Transverse colon (tissue), 4 donors: ENCODE measurements at regions not wholly inside any gene's neighbourhood (a gene's known extent, or its start where the extent isn't known, plus 50 kb on each side); places are given as distances from the start of the nearest gene placed in this dataset.
"Not testable (repeated sequence)": the region's sequence is repeated elsewhere in the genome, so short reads cannot be mapped to it uniquely, and the experiment has no call there.

Experiments
- DNase-seq: peaks from one replicate; pipeline ENCODE4 v3.0.0-alpha.2; 2019
- H3K27ac ChIP-seq, 4 donors: fragments of 200-600 bp; sonication (generic); 2 replicates each; pipeline ENCODE4 v1.5.1; 2016 to 2018; ENCODE audit warnings: inconsistent platforms in 4 of 4
- H3K27me3 ChIP-seq: fragments of 200-600 bp; sonication (generic); 2 replicates; pipeline ENCODE4 v1.5.1; 2017; ENCODE audit warnings: inconsistent platforms
- H3K36me3 ChIP-seq, 4 donors: fragments of 200-600 bp; sonication (generic); 2 replicates each; pipeline ENCODE4 v1.5.1; 2017 to 2019; ENCODE audit warnings: inconsistent platforms in 4 of 4
- H3K4me1 ChIP-seq, 4 donors: fragments of 200-600 bp; sonication (generic); 2 replicates each; pipeline ENCODE4 v1.5.1; 2017 to 2020; ENCODE audit warnings: inconsistent platforms in 4 of 4
- H3K4me3 ChIP-seq, 4 donors: fragments of 200-600 bp; sonication (generic); 1 replicate in 1 of 4; 2 replicates in 3 of 4; pipeline versions ENCODE4 v1.5.1 to v1.6.1; 2017 to 2019; ENCODE audit warnings: inconsistent platforms in 4 of 4
- H3K9me3 ChIP-seq, 2 donors: fragments of 200-600 bp; sonication (generic); 2 replicates each; pipeline ENCODE4 v1.5.1; 2017 to 2019; ENCODE audit warnings: inconsistent platforms in 2 of 2
- EP300 ChIP-seq: sonication (generic); formaldehyde crosslinking; IDR thresholded peaks from one replicate; pipeline ENCODE4 v1.6.1; 2017; ENCODE audit warnings: antibody characterized with exemption, low read depth
- POLR2A ChIP-seq: fragments of 450-650 bp; IDR thresholded peaks from one replicate; pipeline ENCODE4 v1.6.1; 2016; ENCODE audit warnings: antibody characterized with exemption, mild to moderate bottlenecking, moderate library complexity
- POLR2AphosphoS5 ChIP-seq, 3 donors: sonication (generic); formaldehyde crosslinking; IDR thresholded peaks; one replicate each; pipeline ENCODE4 v1.6.1; 2016; ENCODE audit warnings: antibody characterized with exemption in 3 of 3
- WGBS, 2 donors: methylation state at CpG; one replicate each; pipeline ENCODE4 v1.1.5; 2018; ENCODE audit warnings: low coverage in 1 of 2; 5-methylcytosine and 5-hydroxymethylcytosine counted together
- in situ Hi-C, 4 donors: fragments of 200-750 bp; cut with MboI; loops; one replicate each; pipeline versions ENCODE4 v1.15.0 to v1.15.1; 2017; ENCODE audit warnings: low sequenced_read_pairs in 3 of 4, low pct_ligation_motif_present in 1 of 4, low pct_unique_long_range_greater_than_20kb in 1 of 4
- intact Hi-C: fragments of 100-400 bp; cut with DNase I; formaldehyde crosslinking; loops from one replicate; pipeline ENCODE4 v1.15.1; 2023; ENCODE audit warnings: low total_unique reads
- TF ChIP-seq, protein P1 (sequence below), 5 experiments: fragments of 200-600 bp in 3 of 5; fragments of 450-650 bp in 2 of 5; sonication (generic) in 3 of 5; IDR thresholded peaks; 1 replicate in 2 of 5; 2 replicates in 3 of 5; pipeline ENCODE4 v1.5.1; 2016 to 2017; ENCODE audit warnings: antibody characterized with exemption in 5 of 5, inconsistent platforms in 3 of 5, mild to moderate bottlenecking in 2 of 5, moderate library complexity in 1 of 5

DNA sequence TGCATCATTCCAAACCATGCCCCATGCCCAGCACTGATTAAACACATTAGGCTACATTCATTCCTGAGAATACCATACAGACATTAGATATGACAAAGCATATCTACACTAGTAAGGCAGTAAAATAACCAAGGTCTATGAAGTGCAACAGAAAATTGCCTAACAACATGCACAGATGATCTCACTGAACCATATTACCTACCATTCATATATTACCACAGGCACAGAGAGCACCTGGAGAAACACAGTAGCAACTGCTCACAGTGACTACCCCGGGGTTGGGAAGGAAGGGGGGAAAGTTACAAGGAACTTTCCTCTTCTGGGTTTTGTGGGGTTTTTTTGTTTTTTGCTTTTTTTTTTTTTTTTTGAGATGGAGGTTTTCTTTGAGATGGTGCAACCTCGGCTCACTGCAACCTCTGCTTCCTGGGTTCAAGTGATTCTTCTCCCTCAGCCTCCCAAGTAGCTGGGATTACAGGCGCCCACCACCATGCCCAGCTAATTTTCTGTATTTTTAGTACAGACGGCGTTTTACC lies 669.6 kb downstream of the UQCRFS1 start:
- no peaks in the 10 kb centered on the region for H3K9me3 ChIP-seq
- no peak overlapping the region for H3K27ac ChIP-seq
- WGBS, 2 donors = 70 to 87% methylated on average over 5 of the region's 5 CpGs
- no peaks in the 10 kb centered on the region for H3K4me1 ChIP-seq
- no peaks in the 10 kb centered on the region for H3K36me3 ChIP-seq
- no peak for DNase-seq
- no peaks in the 10 kb centered on the region for H3K27me3 ChIP-seq
- no peak overlapping the region for H3K4me3 ChIP-seq
- in situ Hi-C loops = no loop called here
- TF ChIP-seq, protein P1, sequence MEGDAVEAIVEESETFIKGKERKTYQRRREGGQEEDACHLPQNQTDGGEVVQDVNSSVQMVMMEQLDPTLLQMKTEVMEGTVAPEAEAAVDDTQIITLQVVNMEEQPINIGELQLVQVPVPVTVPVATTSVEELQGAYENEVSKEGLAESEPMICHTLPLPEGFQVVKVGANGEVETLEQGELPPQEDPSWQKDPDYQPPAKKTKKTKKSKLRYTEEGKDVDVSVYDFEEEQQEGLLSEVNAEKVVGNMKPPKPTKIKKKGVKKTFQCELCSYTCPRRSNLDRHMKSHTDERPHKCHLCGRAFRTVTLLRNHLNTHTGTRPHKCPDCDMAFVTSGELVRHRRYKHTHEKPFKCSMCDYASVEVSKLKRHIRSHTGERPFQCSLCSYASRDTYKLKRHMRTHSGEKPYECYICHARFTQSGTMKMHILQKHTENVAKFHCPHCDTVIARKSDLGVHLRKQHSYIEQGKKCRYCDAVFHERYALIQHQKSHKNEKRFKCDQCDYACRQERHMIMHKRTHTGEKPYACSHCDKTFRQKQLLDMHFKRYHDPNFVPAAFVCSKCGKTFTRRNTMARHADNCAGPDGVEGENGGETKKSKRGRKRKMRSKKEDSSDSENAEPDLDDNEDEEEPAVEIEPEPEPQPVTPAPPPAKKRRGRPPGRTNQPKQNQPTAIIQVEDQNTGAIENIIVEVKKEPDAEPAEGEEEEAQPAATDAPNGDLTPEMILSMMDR (IDR thresholded peaks at IDR 0.05) = no peak
- TF ChIP-seq POLR2AphosphoS5 (IDR thresholded peaks at IDR 0.05) = no peak
- intact Hi-C loops = no loop called here

DNA sequence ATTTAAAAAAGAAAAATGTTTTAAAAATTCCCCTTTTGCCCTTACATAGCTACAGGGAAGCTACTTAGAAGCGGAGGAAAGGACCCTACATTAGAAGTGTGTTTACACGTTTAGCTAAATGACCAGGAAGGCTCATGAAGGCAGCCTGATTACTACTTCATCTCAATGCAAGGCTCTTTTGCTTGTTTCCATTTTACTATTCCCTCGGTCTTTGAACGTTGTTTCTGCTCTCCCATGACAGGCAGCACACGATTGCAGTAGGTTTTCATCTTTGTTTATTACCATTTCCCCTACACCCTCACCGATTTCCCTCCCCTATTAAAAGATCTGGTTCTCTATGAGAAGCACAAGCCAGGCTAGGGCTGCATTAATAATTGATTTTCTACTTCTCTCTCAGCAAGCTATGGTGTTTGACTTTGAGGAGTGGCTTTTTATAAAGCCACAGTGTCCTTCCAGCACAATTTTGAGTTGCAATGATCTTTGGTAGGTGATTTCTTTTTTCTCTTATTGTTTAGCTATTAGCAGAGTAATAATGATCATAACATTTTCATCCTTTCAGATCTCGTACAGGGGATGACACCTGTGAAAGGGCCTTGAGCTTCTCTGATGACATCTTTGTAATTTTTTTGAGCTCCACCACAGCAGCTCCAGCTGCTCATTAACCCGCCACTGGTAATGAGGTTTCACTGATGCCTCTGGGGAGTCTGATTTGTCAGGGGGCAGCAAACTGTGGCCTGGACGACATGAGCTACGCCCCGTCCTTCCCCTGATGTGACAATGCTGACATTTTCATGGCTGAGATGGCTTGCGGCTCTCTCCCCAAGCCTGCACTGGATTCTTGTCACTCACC lies 670.3 kb downstream of the UQCRFS1 start:
- Histone ChIP-seq H3K27me3 (no peaks in the 10 kb centered on the region), H3K4me1 (no peaks in the 10 kb centered on the region), H3K27ac (no peak overlapping the region), H3K9me3 (peaks cover 0 to 3% of the 10 kb centered on the region in 2 donors), H3K36me3 (no peaks in the 10 kb centered on the region), H3K4me3 (no peak overlapping the region)
- TF ChIP-seq POLR2AphosphoS5 (IDR thresholded peaks at IDR 0.05) (no peak), EP300 (no peak), POLR2A (no peak)
- TF ChIP-seq, protein P1 (IDR thresholded peaks at IDR 0.05) = no peak
- intact Hi-C loops (no loop called here), in situ Hi-C loops (no loop called here)
- DNase-seq = no peak
- 64 to 65% methylated on average over 9 to 12 of the region's 12 CpGs for WGBS, 2 donors

DNA sequence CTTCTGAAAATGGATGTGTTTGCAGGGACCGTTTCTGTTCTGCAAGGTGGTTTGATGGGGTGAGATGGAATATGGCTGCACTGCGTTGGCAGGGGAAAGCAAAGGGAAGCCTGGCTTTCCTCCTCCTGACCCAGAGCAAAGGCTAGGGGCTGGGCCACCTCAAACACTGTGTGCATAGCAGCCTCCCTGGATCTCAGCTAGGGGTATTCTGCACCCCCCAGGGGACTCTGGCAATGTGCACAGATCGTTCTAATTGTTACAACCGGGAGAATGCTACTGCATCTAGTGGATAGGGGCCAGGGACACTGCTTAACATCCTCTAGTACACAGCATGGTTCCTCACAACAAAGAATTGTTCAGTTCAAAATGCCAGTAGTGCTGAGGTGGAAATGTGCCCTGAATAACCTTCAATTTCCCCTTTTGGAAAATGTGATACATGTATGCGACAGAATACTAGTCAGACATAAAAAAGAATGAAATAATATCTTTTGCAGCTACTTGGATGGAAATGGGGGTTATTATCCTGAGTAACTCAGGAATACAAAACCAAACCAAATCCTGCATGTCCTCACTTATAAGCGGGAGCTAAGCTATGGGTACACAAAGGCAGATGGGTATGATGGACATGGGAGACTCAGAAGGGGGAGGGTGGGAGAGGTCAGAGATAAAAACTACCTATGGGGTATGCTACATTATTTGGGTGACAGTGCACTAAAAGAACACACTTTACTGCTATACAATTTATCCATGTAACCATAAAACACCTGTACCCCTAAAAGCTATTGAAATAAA lies 671.2 kb downstream of the UQCRFS1 start:
- in situ Hi-C loops (no loop called here), intact Hi-C loops (no loop called here)
- whole genome bisulfite sequencing, 2 donors = 81 to 83% methylated on average over 4 to 6 of the region's 6 CpGs
- Histone ChIP-seq H3K27ac (no peak overlapping the region), H3K9me3 (peaks cover 2 to 4% of the 10 kb centered on the region in 2 donors), H3K36me3 (no peaks in the 10 kb centered on the region), H3K4me1 (no peaks in the 10 kb centered on the region), H3K4me3 (no peak overlapping the region), H3K27me3 (no peaks in the 10 kb centered on the region)
- TF ChIP-seq POLR2AphosphoS5 (IDR thresholded peaks at IDR 0.05) = no peak
- TF ChIP-seq EP300 = no peak
- TF ChIP-seq, protein P1 (IDR thresholded peaks at IDR 0.05) = no peak
- TF ChIP-seq POLR2A = no peak
- no peak for DNase-seq

DNA sequence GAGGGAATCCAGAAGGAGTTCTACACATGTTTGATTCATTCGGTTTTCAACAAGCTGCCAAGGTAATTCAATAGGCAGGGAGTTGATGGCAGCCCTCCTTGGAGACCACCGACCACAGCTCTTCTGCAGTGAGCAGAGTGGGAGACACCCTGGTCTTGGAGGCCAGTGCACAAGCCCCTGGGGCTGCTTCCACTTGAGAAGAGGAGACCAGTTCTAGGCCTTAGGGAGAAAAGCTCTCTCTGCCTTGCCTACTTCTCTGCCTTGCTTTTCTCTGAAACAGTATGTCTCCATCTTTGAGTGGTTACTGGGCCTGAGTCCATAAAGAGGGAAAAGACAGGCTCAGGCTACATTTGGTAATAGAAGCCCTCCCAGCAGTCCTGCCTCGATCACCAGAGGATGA lies 671.9 kb downstream of the UQCRFS1 start:
- H3K9me3 ChIP-seq = peaks cover 2 to 4% of the 10 kb centered on the region in 2 donors
- no peak overlapping the region for H3K4me3 ChIP-seq
- no peaks in the 10 kb centered on the region for H3K27me3 ChIP-seq
- no peak overlapping the region for H3K27ac ChIP-seq
- TF ChIP-seq, protein P1 (IDR thresholded peaks at IDR 0.05) = no peak
- TF ChIP-seq POLR2AphosphoS5 (IDR thresholded peaks at IDR 0.05) = no peak
- TF ChIP-seq POLR2A = no peak
- TF ChIP-seq EP300 = no peak
- no peaks in the 10 kb centered on the region for H3K4me1 ChIP-seq
- 72 to 80% methylated on average over 1 to 3 of the region's 3 CpGs for WGBS, 2 donors
- in situ Hi-C loops = no loop called here
- intact Hi-C loops = no loop called here
- H3K36me3 ChIP-seq = no peaks in the 10 kb centered on the region
- no peak for DNase-seq

DNA sequence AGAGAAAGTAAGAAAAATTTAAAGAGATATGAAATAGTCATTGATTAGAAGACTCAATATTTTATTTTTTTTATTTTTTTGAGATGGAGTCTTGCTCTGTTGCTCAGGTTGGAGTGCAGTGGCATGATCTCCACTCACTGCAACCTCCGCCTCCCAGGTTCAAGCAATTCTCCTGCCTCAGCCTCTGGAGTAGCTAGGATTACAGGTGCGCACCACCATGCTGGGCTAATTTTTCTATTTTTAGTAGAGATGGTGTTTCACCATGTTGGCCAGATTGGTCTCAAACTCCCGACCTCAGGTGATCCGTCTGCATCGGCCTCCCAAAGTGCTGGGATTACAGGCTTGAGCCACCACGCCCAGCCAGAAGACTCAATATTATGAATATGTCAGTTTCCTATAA lies 672.6 kb downstream of the UQCRFS1 start:
- DNase-seq, H3K27me3 ChIP-seq, intact Hi-C loops, H3K4me1 ChIP-seq, in situ Hi-C loops, H3K27ac ChIP-seq, H3K36me3 ChIP-seq, H3K9me3 ChIP-seq, H3K4me3 ChIP-seq: not testable (repeated sequence)
- 77 to 96% methylated on average over 3 to 6 of the region's 6 CpGs for WGBS, 2 donors
